WERI-Rb-1 (cell line): ENCODE measurements at regions not wholly inside any gene's neighbourhood (a gene's known extent, or its start where the extent isn't known, plus 50 kb on each side); places are given as distances from the start of the nearest gene placed in this dataset.

Source experiments
- DNase-seq: peaks from one replicate; pipeline ENCODE4 v3.0.0-alpha.2; 2020
- H3K27ac ChIP-seq: fragments of 250-450 bp; sonication (Bioruptor Pico); 2 replicates; pipeline ENCODE4 v1.5.1; 2020; ENCODE audit warnings: mild to moderate bottlenecking, moderate library complexity
- H3K27me3 ChIP-seq: fragments of 250-450 bp; sonication (Bioruptor Pico); 2 replicates; pipeline ENCODE4 v1.5.1; 2021; ENCODE audit warnings: mild to moderate bottlenecking, low read depth, moderate library complexity; ENCODE audit not compliant: insufficient read depth, severe bottlenecking
- H3K36me3 ChIP-seq: fragments of 250-450 bp; sonication (Bioruptor Pico); 2 replicates; pipeline ENCODE4 v1.5.1; 2020; ENCODE audit warnings: mild to moderate bottlenecking, moderate library complexity
- H3K4me3 ChIP-seq: 2 replicates; pipeline ENCODE4 v1.5.1; 2011; ENCODE audit warnings: low read depth, mild to moderate bottlenecking, control low read depth, low read length
- H3K9me3 ChIP-seq: fragments of 250-450 bp; sonication (Bioruptor Pico); 2 replicates; pipeline ENCODE4 v1.5.1; 2021; ENCODE audit warnings: mild to moderate bottlenecking, moderate library complexity; ENCODE audit not compliant: severe bottlenecking
- CTCF ChIP-seq: IDR thresholded peaks from 2 replicates; pipeline ENCODE4 v1.5.1; 2011; ENCODE audit warnings: low read depth, mild to moderate bottlenecking, control low read depth, inconsistent platforms, low read length

- peaks cover 8% of the 10 kb centered on the region for H3K9me3 ChIP-seq
- H3K27ac ChIP-seq = no peak overlapping the region
- H3K4me3 ChIP-seq = no peak overlapping the region
- TF ChIP-seq CTCF = no peak
- DNase-seq = no peak
- H3K36me3 ChIP-seq = no peaks in the 10 kb centered on the region
- no peaks in the 10 kb centered on the region for H3K27me3 ChIP-seq
Measured at GRCh38 chr1:243933495-243933894, 83.5 kb upstream of the AKT3 start.

GRCh38 chr1:243931957-243932356 lies 81.9 kb upstream of the AKT3 start:
- peaks cover 8% of the 10 kb centered on the region for H3K9me3 ChIP-seq
- H3K27me3 ChIP-seq = no peaks in the 10 kb centered on the region
- H3K4me3 ChIP-seq = no peak overlapping the region
- no peak for TF ChIP-seq CTCF
- no peaks in the 10 kb centered on the region for H3K36me3 ChIP-seq
- DNase-seq = no peak
- no peak overlapping the region for H3K27ac ChIP-seq

GRCh38 chr1:243930822-243931671 lies 81.0 kb upstream of the AKT3 start:
- no peak for TF ChIP-seq CTCF
- Histone ChIP-seq H3K9me3 (peaks cover 8% of the 10 kb centered on the region), H3K36me3 (no peaks in the 10 kb centered on the region), H3K4me3 (no peak overlapping the region), H3K27ac (no peak overlapping the region), H3K27me3 (no peaks in the 10 kb centered on the region)
- DNase-seq = peak; percentile 73

- Histone ChIP-seq H3K27ac (no peak overlapping the region), H3K4me3 (no peak overlapping the region)
- no peak for TF ChIP-seq CTCF
Measured at GRCh38 chr1:243927381-243927780, 77.3 kb upstream of the AKT3 start.

GRCh38 chr1:243926803-243927245 lies 76.8 kb upstream of the AKT3 start:
- H3K27ac ChIP-seq = no peak overlapping the region
- no peak for TF ChIP-seq CTCF
- H3K27me3 ChIP-seq = no peaks in the 10 kb centered on the region
- H3K4me3 ChIP-seq = no peak overlapping the region
- H3K36me3 ChIP-seq = no peaks in the 10 kb centered on the region
- DNase-seq = no peak
- H3K9me3 ChIP-seq = no peaks in the 10 kb centered on the region

More at GRCh38 chr1:243927381-243927780, 77.3 kb upstream of the AKT3 start:
- DNase-seq = no peak
- no peaks in the 10 kb centered on the region for H3K9me3 ChIP-seq
- H3K36me3 ChIP-seq = no peaks in the 10 kb centered on the region
- H3K27me3 ChIP-seq = no peaks in the 10 kb centered on the region

GRCh38 chr1:243926299-243926698 lies 76.3 kb upstream of the AKT3 start:
- H3K36me3 ChIP-seq = no peaks in the 10 kb centered on the region
- no peaks in the 10 kb centered on the region for H3K27me3 ChIP-seq
- H3K4me3 ChIP-seq = no peak overlapping the region
- no peak overlapping the region for H3K27ac ChIP-seq
- H3K9me3 ChIP-seq = no peaks in the 10 kb centered on the region
- no peak for TF ChIP-seq CTCF
- DNase-seq = no peak
